MM.1S (cell line): ENCODE measurements at regions not wholly inside any gene's neighbourhood (a gene's known extent, or its start where the extent isn't known, plus 50 kb on each side); places are given as distances from the start of the nearest gene placed in this dataset.

Source experiments
- EZH2phosphoT487 ChIP-seq: fragments of 300-600 bp; sonication (generic); IDR thresholded peaks from 2 replicates; pipeline ENCODE4 v1.6.1; 2018; ENCODE audit warnings: antibody characterized with exemption, low read length
- TF ChIP-seq, protein P1 (sequence below): fragments of 300-600 bp; sonication (generic); IDR thresholded peaks from 2 replicates; pipeline ENCODE4 v1.5.1; 2016; ENCODE audit warnings: antibody characterized with exemption, low read length, mixed read lengths

DNA sequence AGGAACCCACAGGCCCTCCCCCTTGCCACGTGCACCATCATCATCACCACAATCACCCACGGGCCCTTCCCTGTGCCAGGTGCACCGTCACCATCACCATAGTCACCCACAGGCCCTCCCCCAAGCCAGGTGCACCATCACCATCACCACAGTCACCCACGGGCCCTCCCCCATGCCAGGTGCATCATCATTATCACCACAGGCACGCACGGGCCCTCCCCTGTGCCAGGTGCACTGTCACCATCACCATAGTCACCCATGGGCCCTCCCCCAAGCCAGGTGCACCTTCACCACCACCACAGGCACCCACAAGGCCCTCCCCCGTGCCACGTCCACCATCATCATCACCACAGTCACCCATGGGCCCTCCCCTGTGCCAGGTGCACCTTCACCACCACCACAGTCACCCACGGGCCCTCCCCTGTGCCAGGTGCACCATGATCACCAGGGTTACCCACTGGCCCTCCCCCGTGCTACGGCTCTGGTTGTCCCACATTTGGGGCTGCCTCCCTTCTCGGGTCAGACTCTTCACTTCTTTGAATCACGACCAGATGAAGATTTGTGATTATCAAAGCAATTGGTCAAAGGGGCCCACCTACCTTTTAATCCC, 69.1 kb upstream of the OLFM1 start:
- TF ChIP-seq, protein P1, sequence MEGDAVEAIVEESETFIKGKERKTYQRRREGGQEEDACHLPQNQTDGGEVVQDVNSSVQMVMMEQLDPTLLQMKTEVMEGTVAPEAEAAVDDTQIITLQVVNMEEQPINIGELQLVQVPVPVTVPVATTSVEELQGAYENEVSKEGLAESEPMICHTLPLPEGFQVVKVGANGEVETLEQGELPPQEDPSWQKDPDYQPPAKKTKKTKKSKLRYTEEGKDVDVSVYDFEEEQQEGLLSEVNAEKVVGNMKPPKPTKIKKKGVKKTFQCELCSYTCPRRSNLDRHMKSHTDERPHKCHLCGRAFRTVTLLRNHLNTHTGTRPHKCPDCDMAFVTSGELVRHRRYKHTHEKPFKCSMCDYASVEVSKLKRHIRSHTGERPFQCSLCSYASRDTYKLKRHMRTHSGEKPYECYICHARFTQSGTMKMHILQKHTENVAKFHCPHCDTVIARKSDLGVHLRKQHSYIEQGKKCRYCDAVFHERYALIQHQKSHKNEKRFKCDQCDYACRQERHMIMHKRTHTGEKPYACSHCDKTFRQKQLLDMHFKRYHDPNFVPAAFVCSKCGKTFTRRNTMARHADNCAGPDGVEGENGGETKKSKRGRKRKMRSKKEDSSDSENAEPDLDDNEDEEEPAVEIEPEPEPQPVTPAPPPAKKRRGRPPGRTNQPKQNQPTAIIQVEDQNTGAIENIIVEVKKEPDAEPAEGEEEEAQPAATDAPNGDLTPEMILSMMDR = no peak
- no peak for TF ChIP-seq EZH2phosphoT487
